ENCODE measurements at regions not wholly inside any gene's neighbourhood (a gene's known extent, or its start where the extent isn't known, plus 50 kb on each side); places are given as distances from the start of the nearest gene placed in this dataset.

DNA sequence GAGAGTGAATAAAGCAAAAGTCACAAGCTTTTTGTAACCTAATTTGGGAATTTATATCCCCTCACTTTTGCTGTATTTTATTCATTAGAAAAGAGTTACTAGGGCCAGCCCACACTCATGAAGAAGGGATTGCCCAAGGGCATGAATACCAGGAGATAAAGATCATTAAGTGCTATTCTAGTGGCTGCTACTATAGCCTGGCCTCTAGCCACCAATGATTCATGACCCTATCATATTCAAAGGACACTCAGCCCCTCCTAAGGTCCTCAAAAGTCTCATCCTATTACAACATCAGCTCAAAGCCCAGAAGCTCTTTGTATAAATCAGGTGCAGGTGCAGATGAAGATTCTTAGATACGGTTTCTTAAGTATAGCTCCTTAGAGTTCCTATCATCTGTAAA is 518.1 kb downstream of the TRHDE start:
- TF ChIP-seq, protein P1, sequence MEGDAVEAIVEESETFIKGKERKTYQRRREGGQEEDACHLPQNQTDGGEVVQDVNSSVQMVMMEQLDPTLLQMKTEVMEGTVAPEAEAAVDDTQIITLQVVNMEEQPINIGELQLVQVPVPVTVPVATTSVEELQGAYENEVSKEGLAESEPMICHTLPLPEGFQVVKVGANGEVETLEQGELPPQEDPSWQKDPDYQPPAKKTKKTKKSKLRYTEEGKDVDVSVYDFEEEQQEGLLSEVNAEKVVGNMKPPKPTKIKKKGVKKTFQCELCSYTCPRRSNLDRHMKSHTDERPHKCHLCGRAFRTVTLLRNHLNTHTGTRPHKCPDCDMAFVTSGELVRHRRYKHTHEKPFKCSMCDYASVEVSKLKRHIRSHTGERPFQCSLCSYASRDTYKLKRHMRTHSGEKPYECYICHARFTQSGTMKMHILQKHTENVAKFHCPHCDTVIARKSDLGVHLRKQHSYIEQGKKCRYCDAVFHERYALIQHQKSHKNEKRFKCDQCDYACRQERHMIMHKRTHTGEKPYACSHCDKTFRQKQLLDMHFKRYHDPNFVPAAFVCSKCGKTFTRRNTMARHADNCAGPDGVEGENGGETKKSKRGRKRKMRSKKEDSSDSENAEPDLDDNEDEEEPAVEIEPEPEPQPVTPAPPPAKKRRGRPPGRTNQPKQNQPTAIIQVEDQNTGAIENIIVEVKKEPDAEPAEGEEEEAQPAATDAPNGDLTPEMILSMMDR (IDR thresholded peaks at IDR 0.05): no peak
- TF ChIP-seq ZFX (IDR thresholded peaks at IDR 0.05; ENCODE audit: borderline replicate concordance): no peak
